ENCODE measurements at regions not wholly inside any gene's neighbourhood (a gene's known extent, or its start where the extent isn't known, plus 50 kb on each side); places are given as distances from the start of the nearest gene placed in this dataset.
"Not testable (repeated sequence)": the region's sequence is repeated elsewhere in the genome, so short reads cannot be mapped to it uniquely, and the experiment has no call there.

- no peak for DNase-seq
These were observed 430.4 kb downstream of the IRS2 start for GRCh38 chr13:109355875-109356434.

- DNase-seq = no peak
These were observed 431.2 kb downstream of the IRS2 start for GRCh38 chr13:109355166-109355565.

GRCh38 chr13:109351236-109351635 is 435.1 kb downstream of the IRS2 start:
- no peak for DNase-seq

- no peak for DNase-seq
These were observed 437.7 kb downstream of the IRS2 start for GRCh38 chr13:109348519-109349258.

- DNase-seq = no peak
These were observed 440.3 kb downstream of the IRS2 start for GRCh38 chr13:109346060-109346459.

GRCh38 chr13:109345433-109345941 is 440.9 kb downstream of the IRS2 start:
- DNase-seq = no peak

- no peak for DNase-seq
These were observed 441.7 kb downstream of the IRS2 start for GRCh38 chr13:109344552-109345157.

- no peak for DNase-seq
These were observed 449.7 kb downstream of the IRS2 start for GRCh38 chr13:109336730-109337129.

- no peak for DNase-seq
These were observed 452.3 kb downstream of the IRS2 start for GRCh38 chr13:109333893-109334651.

- DNase-seq = no peak
These were observed 453.6 kb downstream of the IRS2 start for GRCh38 chr13:109332506-109333499.

- DNase-seq = no peak
These were observed 454.5 kb downstream of the IRS2 start for GRCh38 chr13:109331898-109332297.

- no peak for DNase-seq
These were observed 455.4 kb downstream of the IRS2 start for GRCh38 chr13:109331011-109331433.

GRCh38 chr13:109330123-109330522 is 456.3 kb downstream of the IRS2 start:
- DNase-seq = no peak

- DNase-seq = no peak
These were observed 457.2 kb downstream of the IRS2 start for GRCh38 chr13:109329175-109329574.

- DNase-seq = no peak
These were observed 459.8 kb downstream of the IRS2 start for GRCh38 chr13:109326601-109327000.

GRCh38 chr13:109323338-109323737 is 463.0 kb downstream of the IRS2 start:
- no peak for DNase-seq

- no peak for DNase-seq
These were observed 467.3 kb downstream of the IRS2 start for GRCh38 chr13:109318945-109319590.

- DNase-seq = no peak
These were observed 470.9 kb downstream of the IRS2 start for GRCh38 chr13:109315481-109315880.

- no peak for DNase-seq
These were observed 472.3 kb downstream of the IRS2 start for GRCh38 chr13:109314101-109314500.

- no peak for DNase-seq
These were observed 474.0 kb downstream of the IRS2 start for GRCh38 chr13:109312399-109312798.

GRCh38 chr13:109311431-109311976 is 474.9 kb downstream of the IRS2 start:
- DNase-seq = not testable (repeated sequence)

Data from CD4-positive, alpha-beta T cell treated with Interleukin-10 for 1 hour (primary cell).